ENCODE measurements at regions not wholly inside any gene's neighbourhood (a gene's known extent, or its start where the extent isn't known, plus 50 kb on each side); places are given as distances from the start of the nearest gene placed in this dataset.
"Not testable (repeated sequence)": the region's sequence is repeated elsewhere in the genome, so short reads cannot be mapped to it uniquely, and the experiment has no call there.

DNA sequence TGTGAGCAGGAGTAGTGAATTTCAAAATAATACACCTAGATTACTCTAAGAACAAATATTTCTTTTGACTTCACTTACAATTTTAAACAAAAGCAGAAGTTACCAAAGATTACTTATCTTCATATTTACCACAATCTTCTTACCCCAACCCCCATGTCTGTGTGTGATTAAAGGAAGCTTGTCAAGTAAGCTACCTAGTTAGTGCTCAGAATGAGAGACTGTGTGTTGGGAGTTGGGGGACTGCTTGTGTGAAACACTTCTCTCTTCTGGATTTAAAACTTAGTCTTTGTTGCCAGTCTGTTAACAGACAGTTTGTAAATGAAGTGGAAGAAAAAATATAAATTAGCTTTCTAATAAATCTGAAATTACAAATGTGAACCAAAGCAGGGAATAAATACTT, 145.3 kb upstream of the PABPC3 start:
- H3K9ac ChIP-seq (ENCODE audit: low read length); H2AK5ac ChIP-seq (ENCODE audit: low read length, severe bottlenecking); H2BK120ac ChIP-seq (ENCODE audit: low read depth, low read length); H4K8ac ChIP-seq (ENCODE audit: low read length); H3K27ac ChIP-seq (ENCODE audit: low read length, poor library complexity, severe bottlenecking); H3K23ac ChIP-seq (ENCODE audit: low read length in 2 of 2); H3K79me1 ChIP-seq (replicated peaks; ENCODE audit: low read length, poor library complexity, severe bottlenecking); H3K4ac ChIP-seq (ENCODE audit: low read depth in 1 of 2, low read length in 2 of 2); DNase-seq; H3K9me3 ChIP-seq (ENCODE audit: control insufficient read depth, low read length); H3K36me3 ChIP-seq (ENCODE audit: control insufficient read depth in 1 of 2, insufficient read depth in 2 of 2, low read depth in 1 of 2, low read length in 2 of 2); H3K14ac ChIP-seq (ENCODE audit: low read length in 2 of 2); H3K18ac ChIP-seq (ENCODE audit: low read depth in 1 of 2, low read length in 2 of 2); H2BK5ac ChIP-seq (ENCODE audit: low read depth, low read length, poor library complexity, severe bottlenecking); H3K4me1 ChIP-seq (ENCODE audit: control insufficient read depth, insufficient read depth, low read depth, low read length); H2BK15ac ChIP-seq (ENCODE audit: low read depth, poor library complexity, severe bottlenecking); H2AFZ ChIP-seq (ENCODE audit: low read depth, low read length); H3K27me3 ChIP-seq (ENCODE audit: control insufficient read depth in 1 of 2, insufficient read depth in 1 of 2, low read length in 2 of 2); H2BK12ac ChIP-seq (ENCODE audit: low read length in 2 of 2); H3K4me2 ChIP-seq (ENCODE audit: low read length, poor library complexity, severe bottlenecking); H3K4me3 ChIP-seq (ENCODE audit: insufficient read depth in 1 of 2, low read depth in 1 of 2, low read length in 2 of 2); H4K91ac ChIP-seq (ENCODE audit: low read length): not testable (repeated sequence)

DNA sequence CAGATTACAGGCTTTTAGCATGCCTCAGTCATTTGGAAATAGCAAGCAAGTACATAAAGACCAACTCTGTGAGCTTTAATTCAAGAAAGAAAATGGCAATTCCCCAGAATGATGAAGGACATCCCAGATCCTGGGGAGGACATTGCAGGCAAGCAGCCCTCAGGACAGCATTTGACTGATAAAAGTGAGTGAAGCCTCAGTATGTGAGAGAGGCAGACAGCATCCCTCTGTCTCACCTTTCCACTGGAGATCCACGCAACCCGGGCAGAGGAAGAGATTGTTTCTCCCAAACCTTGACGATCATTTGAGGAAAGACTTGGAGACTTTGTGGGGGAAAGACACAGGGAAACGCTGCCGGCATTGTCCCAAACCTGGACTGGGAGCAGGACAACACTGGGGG, 128.0 kb upstream of the PABPC3 start:
- not testable (repeated sequence) for H3K27me3 ChIP-seq (ENCODE audit: control insufficient read depth in 1 of 2, insufficient read depth in 1 of 2, low read length in 2 of 2); H3K27ac ChIP-seq (ENCODE audit: low read length, poor library complexity, severe bottlenecking); H3K18ac ChIP-seq (ENCODE audit: low read depth in 1 of 2, low read length in 2 of 2); H2BK15ac ChIP-seq (ENCODE audit: low read depth, poor library complexity, severe bottlenecking); H3K23ac ChIP-seq (ENCODE audit: low read length in 2 of 2); H3K79me1 ChIP-seq (replicated peaks; ENCODE audit: low read length, poor library complexity, severe bottlenecking); H3K36me3 ChIP-seq (ENCODE audit: control insufficient read depth in 1 of 2, insufficient read depth in 2 of 2, low read depth in 1 of 2, low read length in 2 of 2); H3K9me3 ChIP-seq (ENCODE audit: control insufficient read depth, low read length); H2BK120ac ChIP-seq (ENCODE audit: low read depth, low read length); H2AK5ac ChIP-seq (ENCODE audit: low read length, severe bottlenecking); H2BK5ac ChIP-seq (ENCODE audit: low read depth, low read length, poor library complexity, severe bottlenecking); H3K14ac ChIP-seq (ENCODE audit: low read length in 2 of 2); H2BK12ac ChIP-seq (ENCODE audit: low read length in 2 of 2); H3K4me1 ChIP-seq (ENCODE audit: control insufficient read depth, insufficient read depth, low read depth, low read length); H3K4ac ChIP-seq (ENCODE audit: low read depth in 1 of 2, low read length in 2 of 2); H4K91ac ChIP-seq (ENCODE audit: low read length)
- Histone ChIP-seq H3K9ac (ENCODE audit: low read length) (peak overlapping the region; percentile 83), H2AFZ (ENCODE audit: low read depth, low read length) (peak overlapping the region; percentile 88), H3K4me3 (ENCODE audit: insufficient read depth in 1 of 2, low read depth in 1 of 2, low read length in 2 of 2) (peak overlapping the region; percentile 46 to 80), H3K4me2 (ENCODE audit: low read length, poor library complexity, severe bottlenecking) (peak overlapping the region; percentile 82), H4K8ac (ENCODE audit: low read length) (peak overlapping the region; percentile 80)
- DNase-seq, result peak; percentile 18
- WGBS, result 40% methylated on average over 4 of the region's 5 CpGs

DNA sequence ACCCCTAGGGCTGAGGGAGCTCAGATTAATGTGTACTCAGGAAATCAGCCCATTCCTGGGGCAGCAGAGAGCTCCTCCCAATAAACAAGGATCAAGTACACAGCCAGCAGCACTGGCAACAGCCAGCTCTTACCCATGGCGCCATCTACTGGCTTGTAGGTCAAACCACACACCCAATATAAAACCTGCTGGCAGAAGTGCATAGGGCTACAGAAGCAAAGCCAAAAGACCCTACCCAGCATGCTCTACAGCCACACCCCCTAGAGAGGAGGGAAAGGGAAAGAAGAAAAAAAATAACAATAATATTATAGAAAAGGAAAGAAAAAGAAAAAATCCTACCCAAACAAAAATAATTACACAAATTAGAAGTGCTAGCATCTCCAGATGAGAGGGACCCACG, 127.5 kb upstream of the PABPC3 start:
- H2BK5ac ChIP-seq (ENCODE audit: low read depth, low read length, poor library complexity, severe bottlenecking); H3K14ac ChIP-seq (ENCODE audit: low read length in 2 of 2); H2BK15ac ChIP-seq (ENCODE audit: low read depth, poor library complexity, severe bottlenecking); H3K4ac ChIP-seq (ENCODE audit: low read depth in 1 of 2, low read length in 2 of 2); H3K4me1 ChIP-seq (ENCODE audit: control insufficient read depth, insufficient read depth, low read depth, low read length); H2BK120ac ChIP-seq (ENCODE audit: low read depth, low read length); H4K8ac ChIP-seq (ENCODE audit: low read length); H3K27me3 ChIP-seq (ENCODE audit: control insufficient read depth in 1 of 2, insufficient read depth in 1 of 2, low read length in 2 of 2); H3K79me1 ChIP-seq (replicated peaks; ENCODE audit: low read length, poor library complexity, severe bottlenecking); H2AK5ac ChIP-seq (ENCODE audit: low read length, severe bottlenecking); H4K91ac ChIP-seq (ENCODE audit: low read length); H3K9me3 ChIP-seq (ENCODE audit: control insufficient read depth, low read length); H3K18ac ChIP-seq (ENCODE audit: low read depth in 1 of 2, low read length in 2 of 2); H3K23ac ChIP-seq (ENCODE audit: low read length in 2 of 2); H2AFZ ChIP-seq (ENCODE audit: low read depth, low read length); H3K27ac ChIP-seq (ENCODE audit: low read length, poor library complexity, severe bottlenecking); H3K36me3 ChIP-seq (ENCODE audit: control insufficient read depth in 1 of 2, insufficient read depth in 2 of 2, low read depth in 1 of 2, low read length in 2 of 2); H2BK12ac ChIP-seq (ENCODE audit: low read length in 2 of 2): not testable (repeated sequence)
- Histone ChIP-seq H3K4me2 (ENCODE audit: low read length, poor library complexity, severe bottlenecking) (peak overlapping the region; percentile 82), H3K4me3 (ENCODE audit: insufficient read depth in 1 of 2, low read depth in 1 of 2, low read length in 2 of 2) (peak overlapping the region; percentile 46 to 80), H3K9ac (ENCODE audit: low read length) (peak overlapping the region; percentile 83)
- peak; percentile 43 for DNase-seq
- WGBS, result no CpG with 5 or more reads among the region's 2 CpGs

DNA sequence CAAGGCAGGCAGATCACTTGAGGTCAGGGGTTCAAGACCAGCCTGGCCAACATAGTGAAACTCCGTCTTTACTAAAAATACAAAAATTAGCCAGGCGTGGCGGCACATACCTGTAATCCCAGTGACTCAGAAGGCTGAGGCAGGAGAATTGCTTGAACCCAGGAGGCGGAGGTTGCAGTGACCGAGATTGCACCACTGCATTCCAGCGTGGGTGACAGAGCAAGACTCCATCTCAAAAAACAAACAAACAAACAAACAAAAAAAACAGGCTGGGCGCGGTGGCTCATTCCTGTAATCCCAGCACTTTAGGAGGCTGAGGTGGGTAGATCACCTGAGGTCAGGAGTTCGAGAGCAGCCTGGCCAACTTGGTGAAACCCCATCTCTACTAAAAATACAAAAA, 122.8 kb upstream of the PABPC3 start:
- H2BK15ac ChIP-seq (ENCODE audit: low read depth, poor library complexity, severe bottlenecking); H2AK5ac ChIP-seq (ENCODE audit: low read length, severe bottlenecking); H3K23ac ChIP-seq (ENCODE audit: low read length in 2 of 2); H3K9me3 ChIP-seq (ENCODE audit: control insufficient read depth, low read length); H2AFZ ChIP-seq (ENCODE audit: low read depth, low read length); H2BK5ac ChIP-seq (ENCODE audit: low read depth, low read length, poor library complexity, severe bottlenecking); H3K4me1 ChIP-seq (ENCODE audit: control insufficient read depth, insufficient read depth, low read depth, low read length); H3K79me1 ChIP-seq (replicated peaks; ENCODE audit: low read length, poor library complexity, severe bottlenecking); H3K4me2 ChIP-seq (ENCODE audit: low read length, poor library complexity, severe bottlenecking); H3K36me3 ChIP-seq (ENCODE audit: control insufficient read depth in 1 of 2, insufficient read depth in 2 of 2, low read depth in 1 of 2, low read length in 2 of 2); H3K18ac ChIP-seq (ENCODE audit: low read depth in 1 of 2, low read length in 2 of 2); H3K4me3 ChIP-seq (ENCODE audit: insufficient read depth in 1 of 2, low read depth in 1 of 2, low read length in 2 of 2); H3K27ac ChIP-seq (ENCODE audit: low read length, poor library complexity, severe bottlenecking); H2BK12ac ChIP-seq (ENCODE audit: low read length in 2 of 2); H4K8ac ChIP-seq (ENCODE audit: low read length); H3K14ac ChIP-seq (ENCODE audit: low read length in 2 of 2); H3K9ac ChIP-seq (ENCODE audit: low read length); H3K4ac ChIP-seq (ENCODE audit: low read depth in 1 of 2, low read length in 2 of 2); H4K91ac ChIP-seq (ENCODE audit: low read length); H2BK120ac ChIP-seq (ENCODE audit: low read depth, low read length); DNase-seq; H3K27me3 ChIP-seq (ENCODE audit: control insufficient read depth in 1 of 2, insufficient read depth in 1 of 2, low read length in 2 of 2): not testable (repeated sequence)
- WGBS, result 85% methylated on average over 8 of the region's 9 CpGs
